ENCODE measurements at regions not wholly inside any gene's neighbourhood (a gene's known extent, or its start where the extent isn't known, plus 50 kb on each side); places are given as distances from the start of the nearest gene placed in this dataset.

GRCh38 chr5:100275631-100276030, 259.5 kb upstream of the FAM174A start:
- Histone ChIP-seq H4K91ac (ENCODE audit: low read depth, low read length) (no peak overlapping the region), H3K36me3 (ENCODE audit: control insufficient read depth in 1 of 2, insufficient read depth in 2 of 2, low read length in 2 of 2) (no peaks in the 10 kb centered on the region), H3K79me2 (ENCODE audit: control insufficient read depth, insufficient read depth, low read length, poor library complexity) (no peaks in the 10 kb centered on the region), H2AK5ac (ENCODE audit: low read length) (no peak overlapping the region), H2AFZ (ENCODE audit: insufficient read depth, low read length, poor library complexity) (no peak overlapping the region), H3K79me1 (ENCODE audit: low read length) (no peaks in the 10 kb centered on the region), H3K27ac (ENCODE audit: low read depth, low read length) (no peak overlapping the region), H3K4me2 (ENCODE audit: low read length) (no peak overlapping the region), H4K8ac (ENCODE audit: low read depth, low read length) (no peak overlapping the region), H3K27me3 (ENCODE audit: insufficient read depth, low read length) (no peaks in the 10 kb centered on the region), H3K9ac (ENCODE audit: low read length) (no peak overlapping the region), H2BK5ac (ENCODE audit: low read depth, low read length, poor library complexity) (no peak overlapping the region), H2BK12ac (ENCODE audit: low read length) (no peak overlapping the region), H4K12ac (ENCODE audit: low read depth, low read length) (no peak overlapping the region), H3K4ac (ENCODE audit: low read depth, low read length) (no peak overlapping the region), H3K23ac (ENCODE audit: low read length) (no peak overlapping the region), H3K18ac (ENCODE audit: low read length) (no peak overlapping the region), H3K4me1 (ENCODE audit: control insufficient read depth in 1 of 2, insufficient read depth in 2 of 2, low read length in 2 of 2) (no peaks in the 10 kb centered on the region), H3K14ac (ENCODE audit: low read length) (no peak overlapping the region), H3K9me3 (ENCODE audit: insufficient read depth, low read depth, low read length) (no peaks in the 10 kb centered on the region), H2BK120ac (ENCODE audit: insufficient read depth, low read length, poor library complexity) (no peak overlapping the region), H3K4me3 (ENCODE audit: low read depth, low read length) (no peak overlapping the region)
- whole genome bisulfite sequencing (ENCODE audit: extremely low coverage, insufficient coverage, insufficient read length) = no CpG with 5 or more reads among the region's 1 CpG
- DNase-seq = no peak

GRCh38 chr5:100273846-100274580, 261.2 kb upstream of the FAM174A start:
- Histone ChIP-seq H4K8ac (ENCODE audit: low read depth, low read length) (no peak overlapping the region), H4K91ac (ENCODE audit: low read depth, low read length) (no peak overlapping the region), H2AK5ac (ENCODE audit: low read length) (no peak overlapping the region), H3K9ac (ENCODE audit: low read length) (no peak overlapping the region), H3K79me1 (ENCODE audit: low read length) (no peaks in the 10 kb centered on the region), H3K18ac (ENCODE audit: low read length) (no peak overlapping the region), H3K27ac (ENCODE audit: low read depth, low read length) (no peak overlapping the region), H2BK5ac (ENCODE audit: low read depth, low read length, poor library complexity) (no peak overlapping the region), H2BK12ac (ENCODE audit: low read length) (no peak overlapping the region), H3K14ac (ENCODE audit: low read length) (no peak overlapping the region), H3K4me1 (ENCODE audit: control insufficient read depth in 1 of 2, insufficient read depth in 2 of 2, low read length in 2 of 2) (no peaks in the 10 kb centered on the region), H2AFZ (ENCODE audit: insufficient read depth, low read length, poor library complexity) (no peak overlapping the region), H2BK120ac (ENCODE audit: insufficient read depth, low read length, poor library complexity) (no peak overlapping the region), H3K9me3 (ENCODE audit: insufficient read depth, low read depth, low read length) (no peaks in the 10 kb centered on the region), H3K23ac (ENCODE audit: low read length) (no peak overlapping the region), H4K12ac (ENCODE audit: low read depth, low read length) (no peak overlapping the region), H3K27me3 (ENCODE audit: insufficient read depth, low read length) (no peaks in the 10 kb centered on the region), H3K79me2 (ENCODE audit: control insufficient read depth, insufficient read depth, low read length, poor library complexity) (no peaks in the 10 kb centered on the region), H3K4ac (ENCODE audit: low read depth, low read length) (no peak overlapping the region), H3K36me3 (ENCODE audit: control insufficient read depth in 1 of 2, insufficient read depth in 2 of 2, low read length in 2 of 2) (no peaks in the 10 kb centered on the region), H3K4me2 (ENCODE audit: low read length) (no peak overlapping the region), H3K4me3 (ENCODE audit: low read depth, low read length) (no peak overlapping the region)
- peak; percentile 63 to 83 for DNase-seq
- no CpG with 5 or more reads among the region's 2 CpGs for WGBS (ENCODE audit: extremely low coverage, insufficient coverage, insufficient read length)

- Histone ChIP-seq H3K23ac (ENCODE audit: low read length) (no peak overlapping the region), H4K8ac (ENCODE audit: low read depth, low read length) (no peak overlapping the region)
Measured at GRCh38 chr5:100270023-100270771, 265.0 kb upstream of the FAM174A start.

GRCh38 chr5:100260968-100261367, 274.2 kb upstream of the FAM174A start:
- Histone ChIP-seq H3K27me3 (ENCODE audit: insufficient read depth, low read length) (no peaks in the 10 kb centered on the region), H3K27ac (ENCODE audit: low read depth, low read length) (no peak overlapping the region), H3K4me1 (ENCODE audit: control insufficient read depth in 1 of 2, insufficient read depth in 2 of 2, low read length in 2 of 2) (no peaks in the 10 kb centered on the region), H3K36me3 (ENCODE audit: control insufficient read depth in 1 of 2, insufficient read depth in 2 of 2, low read length in 2 of 2) (no peaks in the 10 kb centered on the region), H3K4ac (ENCODE audit: low read depth, low read length) (no peak overlapping the region), H2BK120ac (ENCODE audit: insufficient read depth, low read length, poor library complexity) (no peak overlapping the region), H3K14ac (ENCODE audit: low read length) (no peak overlapping the region), H3K9ac (ENCODE audit: low read length) (no peak overlapping the region), H3K79me1 (ENCODE audit: low read length) (no peaks in the 10 kb centered on the region), H2AK5ac (ENCODE audit: low read length) (no peak overlapping the region), H3K23ac (ENCODE audit: low read length) (no peak overlapping the region), H3K79me2 (ENCODE audit: control insufficient read depth, insufficient read depth, low read length, poor library complexity) (no peaks in the 10 kb centered on the region), H2BK12ac (ENCODE audit: low read length) (no peak overlapping the region), H3K4me3 (ENCODE audit: low read depth, low read length) (no peak overlapping the region), H4K12ac (ENCODE audit: low read depth, low read length) (no peak overlapping the region), H2AFZ (ENCODE audit: insufficient read depth, low read length, poor library complexity) (no peak overlapping the region), H4K91ac (ENCODE audit: low read depth, low read length) (no peak overlapping the region), H3K4me2 (ENCODE audit: low read length) (no peak overlapping the region), H3K9me3 (ENCODE audit: insufficient read depth, low read depth, low read length) (no peaks in the 10 kb centered on the region), H4K8ac (ENCODE audit: low read depth, low read length) (no peak overlapping the region), H3K18ac (ENCODE audit: low read length) (no peak overlapping the region), H2BK5ac (ENCODE audit: low read depth, low read length, poor library complexity) (no peak overlapping the region)
- WGBS (ENCODE audit: extremely low coverage, insufficient coverage, insufficient read length) = no CpG with 5 or more reads among the region's 2 CpGs
- DNase-seq = peak in 1 of 2 donors; percentile 4

More at GRCh38 chr5:100270023-100270771, 265.0 kb upstream of the FAM174A start:
- DNase-seq = no peak
- Histone ChIP-seq H2BK120ac (ENCODE audit: insufficient read depth, low read length, poor library complexity) (no peak overlapping the region), H3K9ac (ENCODE audit: low read length) (no peak overlapping the region), H3K79me2 (ENCODE audit: control insufficient read depth, insufficient read depth, low read length, poor library complexity) (no peaks in the 10 kb centered on the region), H2BK5ac (ENCODE audit: low read depth, low read length, poor library complexity) (no peak overlapping the region), H3K4me1 (ENCODE audit: control insufficient read depth in 1 of 2, insufficient read depth in 2 of 2, low read length in 2 of 2) (no peaks in the 10 kb centered on the region), H2BK12ac (ENCODE audit: low read length) (no peak overlapping the region), H4K91ac (ENCODE audit: low read depth, low read length) (no peak overlapping the region), H2AK5ac (ENCODE audit: low read length) (no peak overlapping the region), H4K12ac (ENCODE audit: low read depth, low read length) (no peak overlapping the region), H3K4me2 (ENCODE audit: low read length) (no peak overlapping the region), H3K14ac (ENCODE audit: low read length) (no peak overlapping the region), H3K36me3 (ENCODE audit: control insufficient read depth in 1 of 2, insufficient read depth in 2 of 2, low read length in 2 of 2) (no peaks in the 10 kb centered on the region), H3K18ac (ENCODE audit: low read length) (no peak overlapping the region), H3K4me3 (ENCODE audit: low read depth, low read length) (no peak overlapping the region), H3K4ac (ENCODE audit: low read depth, low read length) (no peak overlapping the region), H3K79me1 (ENCODE audit: low read length) (no peaks in the 10 kb centered on the region), H3K27me3 (ENCODE audit: insufficient read depth, low read length) (no peaks in the 10 kb centered on the region), H3K9me3 (ENCODE audit: insufficient read depth, low read depth, low read length) (no peaks in the 10 kb centered on the region), H2AFZ (ENCODE audit: insufficient read depth, low read length, poor library complexity) (no peak overlapping the region), H3K27ac (ENCODE audit: low read depth, low read length) (no peak overlapping the region)
- whole genome bisulfite sequencing (ENCODE audit: extremely low coverage, insufficient coverage, insufficient read length) = no CpG with 5 or more reads among the region's 7 CpGs
